GM12864 (cell line): ENCODE measurements at regions not wholly inside any gene's neighbourhood (a gene's known extent, or its start where the extent isn't known, plus 50 kb on each side); places are given as distances from the start of the nearest gene placed in this dataset.
"Not testable (repeated sequence)": the region's sequence is repeated elsewhere in the genome, so short reads cannot be mapped to it uniquely, and the experiment has no call there.

ENCODE experiments used
- DNase-seq: peaks from one replicate; pipeline ENCODE4 v3.0.0-alpha.2; 2011; ENCODE audit warnings: low read depth
- H3K4me3 ChIP-seq: 2 replicates; pipeline ENCODE4 v1.5.1; 2011; ENCODE audit warnings: mild to moderate bottlenecking, low read depth, low read length, control low read depth
- TF ChIP-seq, protein P1 (sequence below): IDR thresholded peaks from 2 replicates; pipeline ENCODE4 v1.5.1; 2011; ENCODE audit warnings: low read depth, mild to moderate bottlenecking, moderate library complexity, low read length, control low read depth, inconsistent platforms; ENCODE audit errors: missing control alignments

GRCh38 chr21:35521852-35522505 lies 472.9 kb upstream of the RUNX1 start:
- DNase-seq = no peak
- no peak overlapping the region for H3K4me3 ChIP-seq
- TF ChIP-seq, protein P1, sequence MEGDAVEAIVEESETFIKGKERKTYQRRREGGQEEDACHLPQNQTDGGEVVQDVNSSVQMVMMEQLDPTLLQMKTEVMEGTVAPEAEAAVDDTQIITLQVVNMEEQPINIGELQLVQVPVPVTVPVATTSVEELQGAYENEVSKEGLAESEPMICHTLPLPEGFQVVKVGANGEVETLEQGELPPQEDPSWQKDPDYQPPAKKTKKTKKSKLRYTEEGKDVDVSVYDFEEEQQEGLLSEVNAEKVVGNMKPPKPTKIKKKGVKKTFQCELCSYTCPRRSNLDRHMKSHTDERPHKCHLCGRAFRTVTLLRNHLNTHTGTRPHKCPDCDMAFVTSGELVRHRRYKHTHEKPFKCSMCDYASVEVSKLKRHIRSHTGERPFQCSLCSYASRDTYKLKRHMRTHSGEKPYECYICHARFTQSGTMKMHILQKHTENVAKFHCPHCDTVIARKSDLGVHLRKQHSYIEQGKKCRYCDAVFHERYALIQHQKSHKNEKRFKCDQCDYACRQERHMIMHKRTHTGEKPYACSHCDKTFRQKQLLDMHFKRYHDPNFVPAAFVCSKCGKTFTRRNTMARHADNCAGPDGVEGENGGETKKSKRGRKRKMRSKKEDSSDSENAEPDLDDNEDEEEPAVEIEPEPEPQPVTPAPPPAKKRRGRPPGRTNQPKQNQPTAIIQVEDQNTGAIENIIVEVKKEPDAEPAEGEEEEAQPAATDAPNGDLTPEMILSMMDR = no peak

- no peak for DNase-seq
- H3K4me3 ChIP-seq = no peak overlapping the region
- TF ChIP-seq, protein P1 = no peak
Measured at GRCh38 chr21:35521293-35521692, 472.2 kb upstream of the RUNX1 start.

GRCh38 chr21:35520856-35521255 lies 471.8 kb upstream of the RUNX1 start:
- no peak for DNase-seq
- TF ChIP-seq, protein P1 = no peak
- no peak overlapping the region for H3K4me3 ChIP-seq

GRCh38 chr21:35520302-35520701 lies 471.2 kb upstream of the RUNX1 start:
- DNase-seq = no peak
- H3K4me3 ChIP-seq = no peak overlapping the region
- TF ChIP-seq, protein P1 = no peak

DNA sequence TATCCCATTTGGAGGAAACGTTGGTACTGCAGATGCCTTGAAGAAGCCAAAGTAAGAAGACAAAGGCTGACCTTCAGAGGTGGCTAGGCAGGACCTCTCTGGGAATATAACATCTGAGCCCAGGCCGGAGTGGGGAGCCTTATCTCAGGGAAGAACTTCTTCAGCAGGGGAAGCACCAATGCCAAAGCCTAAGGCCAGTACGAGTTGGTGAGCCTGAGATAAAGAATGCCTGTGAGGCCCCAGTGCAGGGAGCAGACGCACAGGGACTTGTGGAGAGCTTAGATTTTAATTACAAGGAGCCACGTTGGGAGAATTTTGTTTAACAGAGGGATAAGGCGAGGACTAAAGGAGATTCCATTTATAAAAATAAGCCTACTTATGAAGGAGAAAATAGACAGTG lies 468.8 kb upstream of the RUNX1 start:
- no peak for DNase-seq
- TF ChIP-seq, protein P1 = no peak
- no peak overlapping the region for H3K4me3 ChIP-seq

- not testable (repeated sequence) for DNase-seq, H3K4me3 ChIP-seq
Measured at GRCh38 chr21:35516292-35516691, 467.2 kb upstream of the RUNX1 start.

DNA sequence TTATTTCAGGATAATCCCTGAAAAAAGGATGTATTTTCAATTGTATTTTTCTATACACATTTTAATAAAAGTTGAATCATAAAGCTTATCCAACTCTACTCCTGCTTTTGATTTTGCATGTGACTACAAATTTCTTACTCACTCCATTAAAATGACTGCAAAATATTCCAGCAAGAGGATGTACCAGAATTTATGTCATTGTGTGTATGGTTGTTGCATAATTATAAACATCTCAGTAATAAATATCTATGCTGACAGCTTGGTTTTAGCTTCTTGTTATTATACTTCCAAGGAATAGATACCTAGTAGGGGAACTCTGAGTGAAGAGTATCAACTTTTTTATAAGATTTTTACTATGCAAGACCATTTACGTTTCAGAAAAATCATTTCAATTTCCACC lies 463.2 kb upstream of the RUNX1 start:
- no peak overlapping the region for H3K4me3 ChIP-seq
- DNase-seq = no peak
- TF ChIP-seq, protein P1 = no peak
